H9 (cell line): ENCODE measurements at regions not wholly inside any gene's neighbourhood (a gene's known extent, or its start where the extent isn't known, plus 50 kb on each side); places are given as distances from the start of the nearest gene placed in this dataset.
"Not testable (repeated sequence)": the region's sequence is repeated elsewhere in the genome, so short reads cannot be mapped to it uniquely, and the experiment has no call there.

Experiments
- DNase-seq: peaks from one replicate; pipeline ENCODE4 v3.0.0-alpha.2; 2017
- H2AFZ ChIP-seq: one replicate; pipeline ENCODE4 v1.6.1; 2013; ENCODE audit warnings: mild to moderate bottlenecking, low read length, control low read depth, moderate library complexity
- H2AK5ac ChIP-seq: 2 replicates; pipeline ENCODE4 v1.6.1; 2013; ENCODE audit warnings: low read length, control low read depth, mixed read lengths; ENCODE audit not compliant: insufficient read length
- H2BK120ac ChIP-seq: one replicate; pipeline ENCODE4 v1.6.1; 2013; ENCODE audit warnings: low read depth, mild to moderate bottlenecking, low read length, control low read depth, inconsistent platforms; ENCODE audit not compliant: poor library complexity, severe bottlenecking
- H2BK12ac ChIP-seq: 2 replicates; pipeline ENCODE4 v1.6.1; 2013; ENCODE audit warnings: low read length, control low read depth, mixed read lengths, low read depth; ENCODE audit not compliant: insufficient read length
- H2BK15ac ChIP-seq: 2 replicates; pipeline ENCODE4 v1.6.1; 2013; ENCODE audit warnings: low read depth, low read length, control low read depth
- H2BK20ac ChIP-seq: one replicate; pipeline ENCODE4 v1.6.1; 2013; ENCODE audit warnings: low read depth, mild to moderate bottlenecking, low read length, control low read depth, inconsistent platforms; ENCODE audit not compliant: poor library complexity, severe bottlenecking
- H2BK5ac ChIP-seq: 2 replicates; pipeline ENCODE4 v1.6.1; 2013; ENCODE audit warnings: low read length, control low read depth, mixed read lengths; ENCODE audit not compliant: insufficient read length
- H3K14ac ChIP-seq: 2 replicates; pipeline ENCODE4 v1.6.1; 2013; ENCODE audit warnings: low read length, control low read depth; ENCODE audit not compliant: insufficient read depth
- H3K18ac ChIP-seq: 2 replicates; pipeline ENCODE4 v1.6.1; 2013; ENCODE audit warnings: low read depth, mild to moderate bottlenecking, mixed read lengths, low read length, control low read depth; ENCODE audit not compliant: insufficient read length
- H3K23ac ChIP-seq: 2 replicates; pipeline ENCODE4 v1.6.1; 2013; ENCODE audit warnings: low read length, control low read depth, mixed read lengths, low read depth; ENCODE audit not compliant: insufficient read length
- H3K23me2 ChIP-seq: 2 replicates; pipeline ENCODE4 v1.6.1; 2013; ENCODE audit warnings: low read depth, mild to moderate bottlenecking, mixed read lengths, low read length, control low read depth; ENCODE audit not compliant: insufficient read length, poor library complexity, severe bottlenecking
- H3K27ac ChIP-seq: 2 replicates; pipeline ENCODE4 v1.5.1; 2013; ENCODE audit warnings: low read length, control low read depth, mixed read lengths, low read depth; ENCODE audit not compliant: insufficient read length
- H3K27me3 ChIP-seq: 2 replicates; pipeline ENCODE4 v1.6.1; 2013; ENCODE audit warnings: low read length, control low read depth, inconsistent platforms; ENCODE audit not compliant: insufficient read depth
- H3K4ac ChIP-seq: 2 replicates; pipeline ENCODE4 v1.6.1; 2013; ENCODE audit warnings: low read depth, mild to moderate bottlenecking, control low read depth, inconsistent platforms, low read length, moderate library complexity
- H3K4me1 ChIP-seq: 2 replicates; pipeline ENCODE4 v1.6.1; 2013; ENCODE audit warnings: low read length, control low read depth, inconsistent platforms; ENCODE audit not compliant: insufficient read depth
- H3K4me2 ChIP-seq: 2 replicates; pipeline ENCODE4 v1.6.1; 2013; ENCODE audit warnings: low read length, control low read depth, mixed read lengths; ENCODE audit not compliant: insufficient read length, insufficient read depth
- H3K56ac ChIP-seq: 2 replicates; pipeline ENCODE4 v1.6.1; 2013; ENCODE audit warnings: low read depth, mild to moderate bottlenecking, mixed read lengths, low read length, control low read depth; ENCODE audit not compliant: insufficient read length
- H3K79me1 ChIP-seq: 2 replicates; pipeline ENCODE4 v1.6.1; 2013; ENCODE audit warnings: low read depth, mild to moderate bottlenecking, moderate library complexity, low read length, control low read depth, inconsistent platforms; ENCODE audit not compliant: insufficient read depth, poor library complexity, severe bottlenecking
- H3K79me2 ChIP-seq: 2 replicates; pipeline ENCODE4 v1.6.1; 2013; ENCODE audit warnings: low read length, control low read depth, inconsistent platforms; ENCODE audit not compliant: insufficient read depth
- H3K9ac ChIP-seq: 2 replicates; pipeline ENCODE4 v1.6.1; 2013; ENCODE audit warnings: low read length, control low read depth, mixed read lengths; ENCODE audit not compliant: insufficient read length; ENCODE audit errors: extremely low read depth
- H3K9me3 ChIP-seq: one replicate; pipeline ENCODE4 v1.6.1; 2013; ENCODE audit warnings: low read depth, low read length, inconsistent platforms; ENCODE audit not compliant: control insufficient read depth
- H3T11ph ChIP-seq: one replicate; pipeline ENCODE4 v1.6.1; 2013; ENCODE audit warnings: mild to moderate bottlenecking, low read length, control low read depth, inconsistent platforms
- H4K20me1 ChIP-seq: one replicate; pipeline ENCODE4 v1.6.1; 2013; ENCODE audit not compliant: control insufficient read depth, insufficient read length, insufficient read depth
- H4K5ac ChIP-seq: 2 replicates; pipeline ENCODE4 v1.6.1; 2013; ENCODE audit warnings: low read depth, mild to moderate bottlenecking, mixed read lengths, low read length, control low read depth; ENCODE audit not compliant: insufficient read length
- H4K8ac ChIP-seq: replicated peaks from 2 replicates; pipeline ENCODE4 v1.6.1; 2013; ENCODE audit warnings: low read length, control low read depth, mixed read lengths, low read depth; ENCODE audit not compliant: insufficient read length
- H4K91ac ChIP-seq: 2 replicates; pipeline ENCODE4 v1.6.1; 2013; ENCODE audit warnings: low read depth, mild to moderate bottlenecking, moderate library complexity, mixed read lengths, low read length, control low read depth; ENCODE audit not compliant: insufficient read length
- H3K27ac Mint-ChIP-seq, 3 experiments: 2 replicates in 2 of 3; 3 replicates in 1 of 3; pipeline ENCODE4 v1.8.0; 2020 to 2021; ENCODE audit warnings: mixed read lengths in 3 of 3, mild to moderate bottlenecking in 1 of 3, moderate library complexity in 1 of 3
- H3K27me3 Mint-ChIP-seq: 2 replicates; pipeline ENCODE4 v1.8.0; 2021; ENCODE audit warnings: low read depth, mild to moderate bottlenecking, moderate library complexity, mixed read lengths
- H3K36me3 Mint-ChIP-seq, 3 experiments: 2 replicates in 2 of 3; 3 replicates in 1 of 3; pipeline ENCODE4 v1.8.0; 2020 to 2021; ENCODE audit warnings: low read depth in 3 of 3, mixed read lengths in 3 of 3; ENCODE audit not compliant: insufficient read depth in 1 of 3
- H3K4me1 Mint-ChIP-seq, 2 experiments: 2 replicates each; pipeline ENCODE4 v1.8.0; 2020; ENCODE audit warnings: mixed read lengths in 2 of 2
- H3K4me3 Mint-ChIP-seq, 2 experiments: 2 replicates in 1 of 2; 3 replicates in 1 of 2; pipeline ENCODE4 v1.8.0; 2020 to 2021; ENCODE audit warnings: mild to moderate bottlenecking in 2 of 2, mixed read lengths in 2 of 2, moderate library complexity in 1 of 2
- H3K9me3 Mint-ChIP-seq, 2 experiments: 2 replicates in 1 of 2; 3 replicates in 1 of 2; pipeline ENCODE4 v1.8.0; 2020; ENCODE audit warnings: mild to moderate bottlenecking in 2 of 2, mixed read lengths in 2 of 2, moderate library complexity in 1 of 2
- WGBS: extraction: QIAGEN DNeasy Blood & Tissue Kit; methylation state at CpG from one replicate; pipeline ENCODE4 v1.1.7; 2013; ENCODE audit warnings: missing lambda C conversion rate, low lambda C conversion rate, mixed read lengths; ENCODE audit not compliant: insufficient read length; ENCODE audit errors: extremely low coverage; 5-methylcytosine and 5-hydroxymethylcytosine counted together
- TF ChIP-seq, protein P1 (sequence below): fragments of 200-600 bp; sonication (generic); conservative IDR thresholded peaks from 3 replicates; pipeline ENCODE4 v1.8.0; 2021; ENCODE audit warnings: antibody characterized with exemption, mild to moderate bottlenecking

DNA sequence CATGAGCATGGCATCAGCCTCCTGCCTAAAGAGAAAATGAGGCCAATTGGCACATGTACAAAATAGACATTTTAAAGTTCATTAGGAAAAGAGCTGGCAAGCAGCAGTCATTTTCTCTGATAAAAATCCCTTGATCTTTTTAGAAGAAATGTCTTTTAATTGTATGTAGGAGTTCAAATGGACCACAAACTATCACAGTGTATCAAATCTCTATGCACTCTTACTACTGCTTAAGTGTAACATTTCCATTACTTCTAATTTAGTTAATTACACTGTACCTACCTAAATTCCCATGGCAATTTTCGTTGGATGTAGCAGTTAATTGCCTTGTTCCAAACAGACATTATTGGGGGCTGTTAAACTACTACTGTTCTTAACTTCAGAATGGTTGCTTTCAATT, 233.7 kb upstream of the TECRL start:
- no peak overlapping the region for H3K14ac ChIP-seq
- no peak overlapping the region for H2AK5ac ChIP-seq
- TF ChIP-seq, protein P1, sequence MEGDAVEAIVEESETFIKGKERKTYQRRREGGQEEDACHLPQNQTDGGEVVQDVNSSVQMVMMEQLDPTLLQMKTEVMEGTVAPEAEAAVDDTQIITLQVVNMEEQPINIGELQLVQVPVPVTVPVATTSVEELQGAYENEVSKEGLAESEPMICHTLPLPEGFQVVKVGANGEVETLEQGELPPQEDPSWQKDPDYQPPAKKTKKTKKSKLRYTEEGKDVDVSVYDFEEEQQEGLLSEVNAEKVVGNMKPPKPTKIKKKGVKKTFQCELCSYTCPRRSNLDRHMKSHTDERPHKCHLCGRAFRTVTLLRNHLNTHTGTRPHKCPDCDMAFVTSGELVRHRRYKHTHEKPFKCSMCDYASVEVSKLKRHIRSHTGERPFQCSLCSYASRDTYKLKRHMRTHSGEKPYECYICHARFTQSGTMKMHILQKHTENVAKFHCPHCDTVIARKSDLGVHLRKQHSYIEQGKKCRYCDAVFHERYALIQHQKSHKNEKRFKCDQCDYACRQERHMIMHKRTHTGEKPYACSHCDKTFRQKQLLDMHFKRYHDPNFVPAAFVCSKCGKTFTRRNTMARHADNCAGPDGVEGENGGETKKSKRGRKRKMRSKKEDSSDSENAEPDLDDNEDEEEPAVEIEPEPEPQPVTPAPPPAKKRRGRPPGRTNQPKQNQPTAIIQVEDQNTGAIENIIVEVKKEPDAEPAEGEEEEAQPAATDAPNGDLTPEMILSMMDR: no peak
- H3K56ac ChIP-seq: no peak overlapping the region
- H4K20me1 ChIP-seq: no peaks in the 10 kb centered on the region
- no peak overlapping the region for H3K4ac ChIP-seq
- no peak overlapping the region for H2BK20ac ChIP-seq
- WGBS: no CpG with 5 or more reads among the region's 1 CpG
- no peak overlapping the region for H4K5ac ChIP-seq
- H3K18ac ChIP-seq: no peak overlapping the region
- no peak overlapping the region for H2BK5ac ChIP-seq
- H3K23me2 ChIP-seq: no peaks in the 10 kb centered on the region
- no peak overlapping the region for H4K8ac ChIP-seq
- H3K4me2 ChIP-seq: no peak overlapping the region
- H3K9me3 ChIP-seq: no peaks in the 10 kb centered on the region
- H3K23ac ChIP-seq: no peak overlapping the region
- no peak overlapping the region for H2BK120ac ChIP-seq
- Mint-ChIP-seq H3K27me3 (no peaks in the 10 kb centered on the region), H3K4me1 (no peaks in the 10 kb centered on the region), H3K36me3 (no peaks in the 10 kb centered on the region; a peak in 1 of 7 replicates), H3K4me3 (no peak overlapping the region), H3K27ac (no peak overlapping the region), H3K9me3 (peaks cover 4 to 10% of the 10 kb centered on the region in 2 experiments; a peak in 2 of 5 replicates)
- H3T11ph ChIP-seq: no peak overlapping the region
- H3K4me1 ChIP-seq: no peaks in the 10 kb centered on the region
- no peaks in the 10 kb centered on the region for H3K79me1 ChIP-seq
- no peak overlapping the region for H4K91ac ChIP-seq
- no peak overlapping the region for H2BK12ac ChIP-seq
- no peak overlapping the region for H3K9ac ChIP-seq
- DNase-seq: no peak
- no peak overlapping the region for H3K27ac ChIP-seq
- H2AFZ ChIP-seq: no peak overlapping the region
- H3K79me2 ChIP-seq: no peaks in the 10 kb centered on the region
- no peaks in the 10 kb centered on the region for H3K27me3 ChIP-seq
- H2BK15ac ChIP-seq: no peak overlapping the region

DNA sequence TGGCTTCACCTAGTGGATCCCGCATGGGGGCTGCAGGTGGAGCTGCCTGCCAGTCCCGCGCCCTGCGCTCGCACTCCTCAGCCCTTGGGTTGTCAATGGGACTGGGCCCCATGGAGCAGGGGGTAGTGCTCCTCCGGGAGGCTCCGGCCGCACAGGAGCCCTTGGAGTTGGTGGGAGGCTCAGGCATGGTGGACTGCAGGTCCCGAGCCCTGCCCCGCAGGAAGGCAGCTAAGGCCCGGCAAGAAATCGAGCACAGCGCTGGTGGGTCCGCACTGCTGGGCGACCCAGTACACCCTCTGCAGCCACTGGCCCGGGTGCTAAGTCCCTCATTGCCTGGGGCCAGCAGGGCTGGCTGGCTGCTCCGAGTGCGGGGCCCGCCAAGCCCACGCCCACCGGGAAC, 231.2 kb upstream of the TECRL start:
- not testable (repeated sequence) for H3K27me3 Mint-ChIP-seq, H3K36me3 Mint-ChIP-seq, H3K4me1 Mint-ChIP-seq, H3K4me2 ChIP-seq, H2AFZ ChIP-seq, H3K79me1 ChIP-seq, H2AK5ac ChIP-seq, H3K4me1 ChIP-seq, H2BK20ac ChIP-seq, H3K23me2 ChIP-seq, H3K4me3 Mint-ChIP-seq, H2BK15ac ChIP-seq, H4K8ac ChIP-seq, H3K79me2 ChIP-seq, H3K4ac ChIP-seq, H3K56ac ChIP-seq, H3K27me3 ChIP-seq, H3K9me3 Mint-ChIP-seq, H3K18ac ChIP-seq, DNase-seq, H3K23ac ChIP-seq, H4K20me1 ChIP-seq, H3K9ac ChIP-seq, H3K27ac ChIP-seq, H2BK120ac ChIP-seq, H3K27ac Mint-ChIP-seq, H2BK5ac ChIP-seq, H4K5ac ChIP-seq, H3K9me3 ChIP-seq, H3K14ac ChIP-seq, H4K91ac ChIP-seq, H2BK12ac ChIP-seq, H3T11ph ChIP-seq
- WGBS: no CpG with 5 or more reads among the region's 21 CpGs
